CD4-positive, alpha-beta T cell (primary cell): ENCODE measurements at regions not wholly inside any gene's neighbourhood (a gene's known extent, or its start where the extent isn't known, plus 50 kb on each side); places are given as distances from the start of the nearest gene placed in this dataset.

ENCODE experiments used
- ATAC-seq: fragments of 200-7000 bp; cut with Tn5 transposase; one replicate; pipeline ENCODE4 v1.10.0; 2022; ENCODE audit warnings: mild to moderate bottlenecking; ENCODE audit not compliant: poor library complexity
- CTCF ChIA-PET: fragments of 350-600 bp; sonication (Branson Sonifier 250); formaldehyde crosslinking; loops from one replicate; lab custom pipeline; 2021; ENCODE audit warnings: antibody characterized with exemption, inconsistent platforms; lab: Charles Lee
- POLR2A ChIA-PET: fragments of 350-600 bp; sonication (Branson Sonifier 250); formaldehyde crosslinking; loops from one replicate; lab custom pipeline; 2021; ENCODE audit warnings: antibody characterized with exemption, inconsistent platforms; lab: Charles Lee
- DNase-seq, 14 experiments: peaks; one replicate each; pipeline ENCODE4 v3.0.0-alpha.2; 2013 to 2020; ENCODE audit warnings: mixed read lengths in 2 of 14
- H3K27ac ChIP-seq, 2 donors: one replicate each; pipeline versions ENCODE4 v1.5.1 to v1.7.0; 2013; ENCODE audit warnings: low read length in 2 of 2, low read depth in 1 of 2, mild to moderate bottlenecking in 1 of 2
- H3K27me3 ChIP-seq, 2 experiments: 1 replicate in 1 of 2; 2 replicates in 1 of 2; pipeline versions ENCODE4 v1.6.1 to v1.7.0; 2013; ENCODE audit warnings: low read length in 2 of 2, control low read depth in 1 of 2, mild to moderate bottlenecking in 1 of 2, moderate library complexity in 1 of 2; ENCODE audit not compliant: insufficient read depth in 2 of 2, control insufficient read depth in 1 of 2
- H3K36me3 ChIP-seq: one replicate; pipeline ENCODE4 v1.6.1; 2013; ENCODE audit warnings: low read length, control low read depth; ENCODE audit not compliant: insufficient read depth
- H3K4me1 ChIP-seq: one replicate; pipeline ENCODE4 v1.6.1; 2013; ENCODE audit warnings: low read length, control low read depth; ENCODE audit not compliant: insufficient read depth
- H3K4me3 ChIP-seq: one replicate; pipeline ENCODE4 v1.5.1; 2013; ENCODE audit warnings: mild to moderate bottlenecking, low read length, moderate library complexity
- H3K9me3 ChIP-seq, 2 experiments: 1 replicate in 1 of 2; 2 replicates in 1 of 2; pipeline versions ENCODE4 v1.6.1 to v1.7.0; 2013; ENCODE audit warnings: low read length in 2 of 2, mild to moderate bottlenecking in 2 of 2, control low read depth in 1 of 2, moderate library complexity in 1 of 2; ENCODE audit not compliant: control insufficient read depth in 1 of 2, insufficient read depth in 1 of 2
- H3K27ac Mint-ChIP-seq: one replicate; pipeline ENCODE4 v1.8.0; 2020; ENCODE audit warnings: mixed read lengths
- H3K27me3 Mint-ChIP-seq: one replicate; pipeline ENCODE4 v1.8.0; 2021; ENCODE audit warnings: mixed read lengths
- H3K36me3 Mint-ChIP-seq: one replicate; pipeline ENCODE4 v1.8.0; 2021; ENCODE audit warnings: low read depth, mixed read lengths
- H3K4me1 Mint-ChIP-seq: one replicate; pipeline ENCODE4 v1.8.0; 2021; ENCODE audit warnings: low read depth, mixed read lengths
- H3K4me3 Mint-ChIP-seq: one replicate; pipeline ENCODE4 v1.8.0; 2020; ENCODE audit warnings: mild to moderate bottlenecking, mixed read lengths
- H3K9me3 Mint-ChIP-seq: one replicate; pipeline ENCODE4 v1.8.0; 2020; ENCODE audit warnings: mixed read lengths
- CTCF ChIP-seq: fragments of 200-600 bp; IDR thresholded peaks from one replicate; pipeline ENCODE4 v1.8.0; 2022; ENCODE audit warnings: antibody characterized with exemption, mild to moderate bottlenecking
- intact Hi-C, 2 experiments: fragments of 100-400 bp; cut with DNase I in 1 of 2; cut with micrococcal nuclease in 1 of 2; formaldehyde crosslinking; loops; one replicate each; pipeline versions ENCODE4 v1.15.1 to v1.9.0; 2023 to 2025; cut with DNase I, micrococcal nuclease

DNA sequence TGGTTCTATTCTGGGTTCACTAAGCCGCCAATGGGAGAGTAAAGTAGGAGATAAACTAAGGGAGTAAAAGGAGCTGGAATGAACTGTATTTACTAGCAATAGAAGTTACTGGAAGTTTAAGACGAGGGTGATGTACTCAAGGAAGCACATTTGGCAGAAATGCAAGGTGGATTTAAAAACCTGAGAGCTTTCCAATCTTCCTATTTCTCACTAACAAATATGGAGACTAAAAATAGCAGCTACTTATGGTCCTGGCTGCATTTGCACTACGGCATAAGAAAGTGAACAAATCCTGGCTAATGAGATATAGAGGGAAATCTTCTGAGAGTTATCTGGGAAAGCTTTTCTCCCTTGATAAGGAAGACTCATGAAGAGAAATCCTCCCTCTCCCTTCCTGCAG is 153.4 kb downstream of the TMEM161B start:
- Mint-ChIP-seq H3K4me1 (no peaks in the 10 kb centered on the region), H3K9me3 (no peaks in the 10 kb centered on the region), H3K27me3 (peaks cover 37% of the 10 kb centered on the region), H3K27ac (no peak overlapping the region), H3K36me3 (no peaks in the 10 kb centered on the region), H3K4me3 (no peak overlapping the region)
- intact Hi-C loops: no loop called here
- Histone ChIP-seq H3K4me1 (no peaks in the 10 kb centered on the region), H3K27me3 (peaks cover 0 to 6% of the 10 kb centered on the region in 2 experiments), H3K4me3 (no peak overlapping the region), H3K27ac (no peak overlapping the region), H3K36me3 (no peaks in the 10 kb centered on the region), H3K9me3 (no peaks in the 10 kb centered on the region)
- ATAC-seq (no peak), DNase-seq (no peak)
- CTCF ChIA-PET: no interaction called here
- POLR2A ChIA-PET: no interaction called here
- TF ChIP-seq CTCF: no peak

GRCh38 chr5:88113429-88113828 is 155.2 kb downstream of the TMEM161B start:
- intact Hi-C loops: no loop called here
- DNase-seq (no peak), ATAC-seq (no peak)
- H3K9me3 Mint-ChIP-seq: no peaks in the 10 kb centered on the region
- H3K27ac ChIP-seq: no peak overlapping the region
- ChIA-PET POLR2A (no interaction called here), CTCF (no interaction called here)
- no peaks in the 10 kb centered on the region for H3K4me1 Mint-ChIP-seq
- H3K4me3 Mint-ChIP-seq: no peak overlapping the region
- H3K36me3 Mint-ChIP-seq: no peaks in the 10 kb centered on the region
- H3K27ac Mint-ChIP-seq: no peak overlapping the region
- no peaks in the 10 kb centered on the region for H3K9me3 ChIP-seq
- TF ChIP-seq CTCF: no peak
- no peak overlapping the region for H3K4me3 ChIP-seq
- peaks cover 29% of the 10 kb centered on the region for H3K27me3 Mint-ChIP-seq
- peaks cover 0 to 6% of the 10 kb centered on the region in 2 experiments for H3K27me3 ChIP-seq
- no peaks in the 10 kb centered on the region for H3K36me3 ChIP-seq
- no peaks in the 10 kb centered on the region for H3K4me1 ChIP-seq

DNA sequence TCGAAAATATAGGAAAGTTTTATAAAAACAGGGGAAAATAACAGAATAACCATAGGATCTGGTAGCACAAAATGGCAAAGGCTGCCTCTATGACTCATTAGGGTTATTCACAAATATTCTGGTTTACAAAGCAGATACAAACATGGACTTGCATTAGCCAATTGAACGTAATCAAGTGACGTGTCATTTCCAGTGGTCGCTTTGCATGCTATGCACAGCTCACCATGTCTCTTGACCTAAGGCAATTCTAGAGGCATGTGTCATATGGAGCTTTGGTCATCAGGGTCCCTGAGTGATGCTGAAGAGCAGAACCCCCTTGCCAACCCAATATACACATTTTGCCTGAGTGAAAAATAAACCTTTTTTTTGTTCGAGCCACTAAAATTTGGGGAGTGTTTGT is 158.8 kb downstream of the TMEM161B start:
- DNase-seq (no peak), ATAC-seq (no peak)
- H3K27ac ChIP-seq: no peak overlapping the region
- no peaks in the 10 kb centered on the region for H3K9me3 ChIP-seq
- no peaks in the 10 kb centered on the region for H3K36me3 Mint-ChIP-seq
- H3K4me3 Mint-ChIP-seq: no peak overlapping the region
- H3K4me3 ChIP-seq: no peak overlapping the region
- intact Hi-C loops: no loop called here
- peaks cover 5% of the 10 kb centered on the region for H3K27me3 Mint-ChIP-seq
- no peaks in the 10 kb centered on the region for H3K9me3 Mint-ChIP-seq
- H3K4me1 ChIP-seq: no peaks in the 10 kb centered on the region
- H3K27ac Mint-ChIP-seq: no peak overlapping the region
- ChIA-PET CTCF (no interaction called here), POLR2A (no interaction called here)
- no peaks in the 10 kb centered on the region for H3K4me1 Mint-ChIP-seq
- H3K27me3 ChIP-seq: no peaks in the 10 kb centered on the region
- H3K36me3 ChIP-seq: no peaks in the 10 kb centered on the region
- no peak for TF ChIP-seq CTCF
